ENCODE measurements at regions not wholly inside any gene's neighbourhood (a gene's known extent, or its start where the extent isn't known, plus 50 kb on each side); places are given as distances from the start of the nearest gene placed in this dataset.

DNA sequence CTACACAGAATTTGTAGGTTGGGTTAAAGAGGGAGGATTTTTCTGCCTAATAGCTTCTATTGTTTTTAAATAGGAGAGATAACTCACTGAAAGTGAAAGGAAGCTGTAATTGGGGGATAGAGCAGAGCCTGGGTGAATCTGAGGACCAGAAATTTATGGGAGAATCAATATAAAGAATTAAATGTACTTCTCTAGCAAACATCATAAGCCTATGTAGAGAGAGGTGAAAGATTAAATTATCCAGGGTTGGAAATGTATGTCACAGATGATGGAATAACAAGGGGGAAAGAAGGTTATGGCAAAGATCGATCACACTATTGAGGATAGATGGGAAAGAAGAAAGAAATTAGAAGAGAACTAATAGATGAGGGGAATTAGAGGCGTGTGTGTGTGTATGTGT, 104.4 kb upstream of the DCAF8L1 start:
- TF ChIP-seq, protein P1, sequence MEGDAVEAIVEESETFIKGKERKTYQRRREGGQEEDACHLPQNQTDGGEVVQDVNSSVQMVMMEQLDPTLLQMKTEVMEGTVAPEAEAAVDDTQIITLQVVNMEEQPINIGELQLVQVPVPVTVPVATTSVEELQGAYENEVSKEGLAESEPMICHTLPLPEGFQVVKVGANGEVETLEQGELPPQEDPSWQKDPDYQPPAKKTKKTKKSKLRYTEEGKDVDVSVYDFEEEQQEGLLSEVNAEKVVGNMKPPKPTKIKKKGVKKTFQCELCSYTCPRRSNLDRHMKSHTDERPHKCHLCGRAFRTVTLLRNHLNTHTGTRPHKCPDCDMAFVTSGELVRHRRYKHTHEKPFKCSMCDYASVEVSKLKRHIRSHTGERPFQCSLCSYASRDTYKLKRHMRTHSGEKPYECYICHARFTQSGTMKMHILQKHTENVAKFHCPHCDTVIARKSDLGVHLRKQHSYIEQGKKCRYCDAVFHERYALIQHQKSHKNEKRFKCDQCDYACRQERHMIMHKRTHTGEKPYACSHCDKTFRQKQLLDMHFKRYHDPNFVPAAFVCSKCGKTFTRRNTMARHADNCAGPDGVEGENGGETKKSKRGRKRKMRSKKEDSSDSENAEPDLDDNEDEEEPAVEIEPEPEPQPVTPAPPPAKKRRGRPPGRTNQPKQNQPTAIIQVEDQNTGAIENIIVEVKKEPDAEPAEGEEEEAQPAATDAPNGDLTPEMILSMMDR (IDR thresholded peaks at IDR 0.05; ENCODE audit: insufficient read depth, low read length, severe bottlenecking): no peak
- FAIRE-seq (no peak), DNase-seq (ENCODE audit: low read depth) (no peak)
- Histone ChIP-seq H3K27me3 (ENCODE audit: control insufficient read depth, insufficient read depth, low read length) (no peaks in the 10 kb centered on the region), H3K4me3 (ENCODE audit: low read depth, low read length) (no peak overlapping the region), H3K36me3 (ENCODE audit: control insufficient read depth, insufficient read depth, low read length) (no peaks in the 10 kb centered on the region)

DNA sequence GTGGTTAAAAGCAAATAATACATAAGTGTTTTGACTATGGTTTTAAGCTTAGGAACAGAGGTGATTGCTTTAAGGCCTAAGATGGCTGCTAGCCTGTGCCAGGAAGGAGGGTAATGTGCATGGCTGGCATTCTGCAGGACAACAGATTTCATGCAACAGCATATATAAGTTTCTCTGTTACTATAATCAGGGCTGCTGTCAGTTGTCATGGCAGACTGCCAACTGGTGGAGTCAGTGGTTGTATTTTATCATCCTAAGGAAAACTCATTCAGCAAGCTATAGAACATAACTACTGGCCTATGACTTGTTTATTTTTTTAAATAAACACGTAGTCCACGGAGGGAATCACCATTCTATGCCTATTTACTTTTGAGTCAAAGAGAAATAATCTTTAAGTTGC, 77.7 kb upstream of the DCAF8L1 start:
- Histone ChIP-seq H3K36me3 (ENCODE audit: control insufficient read depth, insufficient read depth, low read length) (no peaks in the 10 kb centered on the region), H3K27me3 (ENCODE audit: control insufficient read depth, insufficient read depth, low read length) (no peaks in the 10 kb centered on the region), H3K4me3 (ENCODE audit: low read depth, low read length) (no peak overlapping the region)
- FAIRE-seq (no peak), DNase-seq (ENCODE audit: low read depth) (peak; percentile 0)
- TF ChIP-seq, protein P1 (IDR thresholded peaks at IDR 0.05; ENCODE audit: insufficient read depth, low read length, severe bottlenecking): no peak

DNA sequence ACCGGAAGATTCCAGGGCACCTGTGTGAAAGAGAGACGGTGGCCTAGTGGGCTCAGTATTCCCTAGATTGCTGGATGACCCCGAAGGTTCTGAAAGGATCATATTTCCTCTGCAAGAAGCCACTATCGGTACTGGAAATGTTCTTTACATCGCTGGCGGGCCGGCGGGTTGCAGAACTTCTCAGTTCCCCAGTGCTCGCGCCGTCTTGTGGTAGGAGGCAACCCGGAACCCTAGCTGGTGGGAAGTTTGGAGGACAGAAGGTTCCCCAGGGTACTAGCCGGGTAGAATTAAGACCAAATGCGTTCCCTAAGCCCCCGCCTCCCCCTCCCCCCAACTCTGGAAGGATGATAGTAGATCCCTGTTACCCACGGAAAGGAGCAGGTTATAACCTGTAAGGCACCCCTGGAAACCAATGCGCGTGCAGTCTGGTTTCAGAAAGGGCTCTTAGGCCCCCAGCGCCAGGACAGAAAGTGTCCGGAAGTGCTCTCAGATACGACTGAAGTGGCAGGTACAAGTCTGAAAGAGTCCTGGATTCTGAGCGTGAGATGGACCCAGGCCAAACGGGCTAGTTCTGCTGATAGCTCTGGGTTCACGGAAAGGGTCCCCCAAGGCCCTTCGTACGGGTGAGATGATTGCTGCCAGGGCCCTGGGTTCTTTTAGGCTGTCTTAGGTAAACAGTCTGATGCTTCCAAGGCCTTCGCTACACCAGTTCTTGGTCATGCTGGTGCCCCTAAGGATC, 61.7 kb upstream of the DCAF8L1 start:
- TF ChIP-seq, protein P1 (IDR thresholded peaks at IDR 0.05; ENCODE audit: insufficient read depth, low read length, severe bottlenecking): no peak
- DNase-seq (ENCODE audit: low read depth): no peak
- no peak for FAIRE-seq

DNA sequence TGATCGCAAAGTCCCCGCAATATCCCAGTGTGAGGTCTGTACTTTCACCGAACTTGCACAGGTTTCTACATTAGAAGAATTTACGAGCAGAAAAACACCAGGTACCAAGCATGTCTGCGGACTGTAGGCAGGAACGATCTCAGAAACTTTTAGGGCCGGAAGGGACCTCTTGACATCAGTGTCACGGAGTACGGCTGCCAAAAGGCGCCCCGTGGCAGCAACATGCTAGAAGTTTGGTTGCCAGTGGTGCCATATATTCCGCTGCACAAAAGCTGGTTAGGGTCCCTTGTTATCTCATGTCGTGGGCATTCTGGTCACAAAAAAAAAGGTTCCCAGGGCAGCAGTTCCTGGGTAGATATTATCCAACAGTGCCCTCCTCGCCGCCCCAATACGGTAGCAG, 61.0 kb upstream of the DCAF8L1 start:
- FAIRE-seq: no peak
- no peak overlapping the region for H3K4me3 ChIP-seq (ENCODE audit: low read depth, low read length)
- H3K27me3 ChIP-seq (ENCODE audit: control insufficient read depth, insufficient read depth, low read length): no peaks in the 10 kb centered on the region
- no peak for DNase-seq (ENCODE audit: low read depth)
- H3K36me3 ChIP-seq (ENCODE audit: control insufficient read depth, insufficient read depth, low read length): no peaks in the 10 kb centered on the region
- TF ChIP-seq, protein P1 (IDR thresholded peaks at IDR 0.05; ENCODE audit: insufficient read depth, low read length, severe bottlenecking): no peak

More for the DNA sequence above, 61.7 kb upstream of the DCAF8L1 start:
- Histone ChIP-seq H3K27me3 (ENCODE audit: control insufficient read depth, insufficient read depth, low read length) (no peaks in the 10 kb centered on the region), H3K4me3 (ENCODE audit: low read depth, low read length) (no peak overlapping the region), H3K36me3 (ENCODE audit: control insufficient read depth, insufficient read depth, low read length) (no peaks in the 10 kb centered on the region)

DNA sequence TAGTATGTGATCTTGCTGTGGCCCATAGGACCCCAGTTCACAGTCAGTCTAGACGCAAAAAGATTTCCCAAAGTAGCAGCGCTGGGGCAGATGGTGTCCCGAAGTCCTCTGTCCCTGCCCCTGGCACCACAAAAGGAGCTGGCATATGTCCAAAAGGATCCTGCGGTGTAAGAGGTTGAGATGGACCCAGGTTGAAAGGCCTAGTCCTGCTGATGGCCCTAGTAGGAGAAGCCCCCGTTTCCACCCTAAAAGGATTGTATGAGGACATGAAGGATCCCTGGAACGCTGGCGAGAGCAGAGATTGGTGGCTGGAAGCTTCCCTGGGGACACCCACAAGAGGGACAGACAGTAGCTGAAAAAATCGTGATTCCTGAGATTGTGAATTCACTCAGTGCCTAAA, 58.0 kb upstream of the DCAF8L1 start:
- TF ChIP-seq, protein P1 (IDR thresholded peaks at IDR 0.05; ENCODE audit: insufficient read depth, low read length, severe bottlenecking): no peak
- H3K4me3 ChIP-seq (ENCODE audit: low read depth, low read length): no peak overlapping the region
- no peak for FAIRE-seq
- no peak for DNase-seq (ENCODE audit: low read depth)
- no peaks in the 10 kb centered on the region for H3K36me3 ChIP-seq (ENCODE audit: control insufficient read depth, insufficient read depth, low read length)
- H3K27me3 ChIP-seq (ENCODE audit: control insufficient read depth, insufficient read depth, low read length): no peaks in the 10 kb centered on the region

Measured in bronchial epithelial cell (primary cell).